ENCODE measurements at regions not wholly inside any gene's neighbourhood (a gene's known extent, or its start where the extent isn't known, plus 50 kb on each side); places are given as distances from the start of the nearest gene placed in this dataset.
"Not testable (repeated sequence)": the region's sequence is repeated elsewhere in the genome, so short reads cannot be mapped to it uniquely, and the experiment has no call there.

- not testable (repeated sequence) for DNase-seq (ENCODE audit: low spot score)
These were observed 52.6 kb upstream of the KIF26B start for GRCh38 chr1:245102149-245102548.

- DNase-seq (ENCODE audit: low spot score): no peak
These were observed 55.4 kb upstream of the KIF26B start for GRCh38 chr1:245099401-245099800.

- no peak for DNase-seq (ENCODE audit: low spot score)
These were observed 55.9 kb upstream of the KIF26B start for GRCh38 chr1:245098924-245099323.

DNA sequence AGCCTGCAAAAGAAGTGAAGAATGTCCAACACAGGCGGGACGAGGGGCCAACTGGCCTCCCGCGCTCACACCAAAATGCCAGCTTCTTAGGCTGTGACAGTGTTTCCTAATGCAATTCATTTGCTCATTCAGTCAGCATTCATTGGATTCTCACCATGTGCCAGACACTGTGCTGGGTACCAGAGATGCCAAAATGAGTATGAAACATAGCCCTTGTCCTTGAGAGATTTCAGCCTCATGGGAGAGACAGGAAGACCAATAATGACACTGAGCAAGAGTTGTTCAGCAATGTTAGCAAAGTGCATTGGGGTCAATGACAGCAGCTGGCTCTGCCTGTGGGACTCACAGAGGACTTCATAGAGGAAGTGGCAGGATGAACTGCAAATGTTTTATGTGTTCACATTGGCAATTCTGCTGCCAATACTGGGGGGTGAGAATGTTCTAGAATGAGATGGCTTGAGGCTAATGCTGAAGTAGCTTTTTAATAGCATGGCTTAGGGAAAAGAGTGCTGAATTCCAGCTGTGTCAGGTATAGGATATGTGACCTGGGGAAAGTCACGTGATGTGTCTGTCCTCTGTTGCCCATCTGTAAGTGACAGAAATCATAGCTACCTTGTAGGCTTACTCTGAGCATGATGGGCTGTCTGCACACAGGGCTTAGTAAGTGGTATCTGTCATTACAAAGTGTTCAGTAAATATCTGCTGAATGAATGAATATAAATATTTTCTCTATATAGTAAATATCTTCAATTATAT lies 58.3 kb upstream of the KIF26B start:
- no peak for DNase-seq (ENCODE audit: low spot score)

DNA sequence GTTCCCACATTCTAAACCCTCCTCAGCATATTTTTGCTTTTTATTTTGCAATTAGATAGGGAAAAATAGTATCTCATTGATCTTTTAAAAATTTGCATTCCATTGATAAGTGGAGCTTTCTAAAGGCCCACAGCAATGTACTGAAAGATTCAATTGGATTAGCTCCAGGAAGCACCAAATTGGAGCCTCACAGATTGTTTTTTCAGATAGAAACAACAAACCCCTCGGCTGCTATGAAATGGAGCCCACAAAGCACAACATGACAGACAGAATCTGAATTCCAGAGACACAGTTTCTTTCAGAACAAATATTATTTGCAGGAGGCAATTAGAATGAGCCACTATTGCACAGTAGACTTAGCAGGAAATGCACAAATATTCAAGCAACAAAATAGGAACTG lies 58.9 kb upstream of the KIF26B start:
- DNase-seq (ENCODE audit: low spot score): no peak

GRCh38 chr1:245094954-245095353 lies 59.8 kb upstream of the KIF26B start:
- peak; percentile 52 for DNase-seq (ENCODE audit: low spot score)

DNA sequence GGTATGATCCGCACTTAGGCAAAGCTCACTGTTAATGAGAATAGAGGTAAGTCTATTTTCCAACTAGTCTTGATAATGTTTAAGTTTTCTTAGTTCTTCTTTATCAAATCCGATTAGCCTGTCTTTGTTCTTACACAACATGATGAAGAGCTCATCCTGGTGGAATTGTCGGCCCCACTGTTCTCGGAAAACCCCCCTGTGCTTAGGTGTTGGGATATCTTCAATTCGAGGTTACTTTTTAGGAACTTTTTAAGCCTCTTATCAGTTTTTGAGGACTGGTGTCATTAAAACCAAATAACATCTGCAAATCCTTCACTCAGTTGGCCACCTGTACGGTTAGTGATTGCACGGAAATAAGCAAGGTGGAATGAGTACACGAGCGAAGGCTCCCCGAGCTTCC lies 60.7 kb upstream of the KIF26B start:
- no peak for DNase-seq (ENCODE audit: low spot score)

- no peak for DNase-seq (ENCODE audit: low spot score)
These were observed 62.2 kb upstream of the KIF26B start for GRCh38 chr1:245092638-245092976.

GRCh38 chr1:245091818-245092637 lies 62.8 kb upstream of the KIF26B start:
- DNase-seq (ENCODE audit: low spot score): no peak

- DNase-seq (ENCODE audit: low spot score): no peak
These were observed 63.6 kb upstream of the KIF26B start for GRCh38 chr1:245091171-245091621.

DNA sequence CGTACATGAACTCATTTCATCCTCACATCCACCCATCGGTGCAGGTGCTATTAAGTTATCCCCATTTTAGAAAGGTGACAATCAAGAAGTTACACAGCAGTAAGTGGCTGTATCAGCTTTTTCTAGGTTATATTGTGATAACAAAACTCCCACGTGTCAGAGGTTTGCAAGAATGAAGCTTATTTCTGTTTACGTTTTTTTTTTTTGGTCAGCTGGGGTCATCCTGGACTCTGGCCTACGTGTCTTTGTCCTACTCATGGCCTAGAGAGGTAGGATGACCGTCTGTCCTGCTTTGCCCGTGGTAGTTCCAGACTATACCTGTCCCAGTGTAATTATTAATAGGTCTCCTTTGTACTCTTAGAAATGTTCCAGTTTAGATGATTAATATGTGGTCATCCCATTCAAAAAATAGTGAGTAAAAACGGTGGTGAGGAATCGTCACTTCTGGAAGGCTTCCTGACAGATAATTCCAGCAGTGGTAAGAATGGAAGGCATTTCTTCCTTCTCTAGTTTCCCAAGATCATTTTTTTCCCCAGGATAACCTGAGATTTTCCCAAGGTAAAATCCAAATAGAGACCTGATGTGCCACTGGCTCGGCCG lies 64.2 kb upstream of the KIF26B start:
- DNase-seq (ENCODE audit: low spot score): no peak

DNA sequence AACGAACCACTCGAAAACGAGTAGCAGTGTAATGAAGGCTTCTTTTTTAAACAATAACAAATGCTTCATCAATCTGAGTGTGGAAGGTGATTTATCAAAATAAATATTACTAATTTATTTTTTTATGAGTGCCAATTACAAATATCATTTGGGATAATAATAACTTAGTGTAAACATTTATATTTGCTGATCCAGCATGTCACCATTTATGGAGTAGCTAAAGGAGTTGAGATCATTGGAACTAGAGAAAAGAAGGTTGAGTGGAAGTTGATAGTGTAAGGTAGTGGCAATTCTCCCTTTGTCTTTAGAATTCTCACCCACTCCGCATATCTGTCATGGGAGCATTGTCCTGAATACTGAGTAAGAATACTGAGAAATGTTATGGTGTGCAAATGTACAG lies 67.1 kb upstream of the KIF26B start:
- no peak for DNase-seq (ENCODE audit: low spot score)

GRCh38 chr1:245086389-245086969 lies 68.3 kb upstream of the KIF26B start:
- DNase-seq (ENCODE audit: low spot score): no peak

DNA sequence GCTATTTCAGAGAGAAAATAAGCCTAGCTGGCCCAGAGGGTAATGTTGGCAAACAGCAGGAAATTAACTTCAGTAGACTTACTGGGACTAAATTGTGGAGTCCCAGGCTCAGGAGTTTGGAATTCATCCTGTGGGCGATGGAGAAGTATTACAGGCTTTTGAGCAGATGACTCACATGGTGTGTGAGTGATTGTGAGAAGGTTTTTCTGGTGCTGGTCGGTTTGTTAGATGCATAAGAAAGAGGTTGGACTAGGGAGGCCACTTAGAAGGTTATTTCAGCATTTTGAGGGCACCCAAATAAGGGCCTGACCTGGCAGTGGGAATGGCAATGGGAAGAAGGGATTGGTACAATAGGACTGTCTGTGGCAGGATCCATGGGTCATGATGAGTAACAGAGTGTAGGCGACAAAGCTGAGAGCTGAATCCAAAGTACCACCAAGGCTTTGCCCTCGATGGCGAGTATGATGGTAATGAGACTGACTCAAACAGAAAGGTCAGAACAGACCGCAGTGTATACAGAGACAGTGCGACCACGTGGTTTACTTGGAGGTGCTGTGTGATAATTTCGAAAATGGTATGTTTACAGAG lies 69.2 kb upstream of the KIF26B start:
- no peak for DNase-seq (ENCODE audit: low spot score)

- DNase-seq (ENCODE audit: low spot score): no peak
These were observed 70.2 kb upstream of the KIF26B start for GRCh38 chr1:245084551-245084950.

GRCh38 chr1:245079021-245079609 lies 75.7 kb upstream of the KIF26B start:
- no peak for DNase-seq (ENCODE audit: low spot score)

DNA sequence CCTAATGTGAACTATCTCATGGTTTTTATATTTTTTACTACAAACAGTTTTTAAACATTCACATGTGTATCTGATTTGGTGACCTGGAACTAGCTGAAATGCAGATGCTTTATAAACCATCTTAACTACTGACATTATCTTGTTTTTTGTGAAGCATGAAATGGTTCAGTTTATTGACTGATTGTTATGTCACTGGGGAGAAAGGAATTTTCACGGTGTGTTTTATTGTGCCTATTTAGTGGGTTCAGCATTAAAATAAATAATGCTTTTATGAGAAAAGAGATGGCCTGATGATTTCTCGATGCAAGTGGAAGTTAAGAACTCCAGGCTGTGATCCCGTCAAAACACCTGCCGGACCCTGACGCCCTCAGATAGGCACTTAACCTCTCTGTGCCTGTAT lies 79.9 kb upstream of the KIF26B start:
- no peak for DNase-seq (ENCODE audit: low spot score)

DNA sequence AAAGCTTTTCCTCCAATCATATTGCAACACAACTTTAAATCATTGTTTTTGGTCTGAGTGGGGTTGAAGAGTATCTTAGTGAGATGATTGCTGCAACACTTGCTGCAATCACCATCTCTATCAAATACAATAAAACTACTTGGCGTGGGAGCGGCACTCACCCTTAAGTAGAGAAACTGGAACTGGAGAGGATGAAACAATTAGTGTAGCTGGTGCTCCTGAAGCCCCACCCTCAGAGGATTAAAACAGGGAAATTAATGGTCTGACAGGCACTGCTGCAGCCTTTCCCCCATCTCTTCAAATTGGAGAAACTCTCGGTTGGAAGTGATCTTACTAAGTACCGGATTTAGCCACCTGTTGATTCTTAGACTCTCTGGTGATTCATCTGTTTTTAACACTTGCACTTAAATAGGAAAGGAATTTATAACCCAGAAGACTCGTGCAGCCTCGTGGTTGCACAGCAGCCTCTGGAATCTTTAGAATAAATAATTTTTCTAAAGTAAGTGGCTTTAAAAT lies 80.5 kb upstream of the KIF26B start:
- DNase-seq (ENCODE audit: low spot score): no peak

DNA sequence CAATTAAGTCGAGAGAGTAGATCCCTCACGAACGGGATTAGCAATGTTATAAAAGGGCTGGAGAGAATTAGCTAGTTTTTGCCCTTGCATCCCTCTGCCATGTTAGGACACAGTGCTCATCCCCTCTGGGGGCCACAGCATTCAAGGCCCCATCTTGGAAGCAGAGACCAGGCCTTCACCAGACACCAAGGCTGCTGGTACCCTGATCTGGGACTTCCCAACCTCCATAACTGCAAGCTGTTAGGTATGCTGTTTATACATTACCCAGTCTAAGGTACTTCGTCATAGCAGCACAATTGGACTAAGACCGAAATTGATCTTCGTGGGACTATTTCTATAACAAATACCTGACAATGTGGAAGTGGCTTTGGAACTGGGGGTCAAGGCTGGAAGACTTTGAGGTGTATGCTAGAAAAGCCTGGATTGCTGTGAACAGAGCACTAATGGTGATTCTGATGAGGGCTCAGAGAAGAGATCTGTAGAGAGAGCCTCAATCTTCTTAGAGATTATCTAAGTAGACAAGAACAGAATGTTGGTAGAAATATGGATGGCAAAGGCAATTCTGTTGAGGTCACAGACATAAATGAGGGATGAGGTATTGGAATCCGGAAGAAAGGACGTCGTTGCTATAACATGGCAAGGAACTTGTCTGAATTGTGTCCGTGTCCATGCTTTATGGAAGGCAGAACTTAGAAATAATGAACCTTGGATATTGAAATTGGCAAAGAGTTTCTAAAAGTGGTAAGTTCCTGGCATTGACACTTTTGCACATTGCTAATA lies 83.8 kb upstream of the KIF26B start:
- DNase-seq (ENCODE audit: low spot score): no peak

- DNase-seq (ENCODE audit: low spot score): no peak
These were observed 87.5 kb upstream of the KIF26B start for GRCh38 chr1:245067257-245067656.

DNA sequence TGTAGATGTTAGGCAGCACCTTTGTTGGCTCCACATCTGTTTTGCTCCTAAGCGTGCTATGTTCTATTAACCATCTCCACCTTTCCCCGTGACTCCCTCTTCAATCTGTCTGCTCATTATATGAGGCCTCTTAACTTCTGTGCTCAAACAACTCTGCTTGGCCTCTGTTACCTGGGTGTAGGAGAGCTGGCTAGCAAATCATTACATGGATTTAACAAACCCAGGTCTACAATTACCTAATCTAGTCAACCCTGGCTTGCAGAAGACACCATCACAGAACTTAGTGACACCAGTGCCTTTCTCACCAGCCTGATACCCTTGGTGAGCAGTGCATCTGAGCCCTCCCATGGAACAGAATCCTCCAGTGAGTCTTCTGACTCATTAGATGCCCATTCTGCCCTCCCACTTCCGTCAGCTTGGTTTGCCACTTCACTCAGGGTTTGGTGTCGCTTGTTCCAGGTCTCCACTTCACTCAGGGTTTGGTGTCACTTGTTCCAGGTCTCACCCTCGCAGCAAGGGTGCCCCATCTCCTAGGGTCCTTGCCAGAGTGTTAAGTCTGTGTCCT lies 92.0 kb upstream of the KIF26B start:
- no peak for DNase-seq (ENCODE audit: low spot score)

All from HuH-7.5 (cell line).